NB4 (cell line): ENCODE measurements at regions not wholly inside any gene's neighbourhood (a gene's known extent, or its start where the extent isn't known, plus 50 kb on each side); places are given as distances from the start of the nearest gene placed in this dataset.

Experiments used
- MAX ChIP-seq: IDR thresholded peaks from 2 replicates; pipeline ENCODE4 v1.6.1; 2011; ENCODE audit warnings: low read depth, low read length
- MYC ChIP-seq: IDR thresholded peaks from 2 replicates; pipeline ENCODE4 v1.6.1; 2011; ENCODE audit warnings: low read depth, low read length
- POLR2A ChIP-seq: IDR thresholded peaks from 2 replicates; pipeline ENCODE4 v1.6.1; 2011; ENCODE audit warnings: mild to moderate bottlenecking; ENCODE audit not compliant: insufficient read length; ENCODE audit errors: extremely low read depth
- TF ChIP-seq, protein P1 (sequence below): IDR thresholded peaks from one replicate; pipeline ENCODE4 v1.5.1; 2012; ENCODE audit warnings: low read depth, low read length

GRCh38 chr2:4549666-4550210 is 846.4 kb downstream of the DCDC2C start:
- TF ChIP-seq, protein P1, sequence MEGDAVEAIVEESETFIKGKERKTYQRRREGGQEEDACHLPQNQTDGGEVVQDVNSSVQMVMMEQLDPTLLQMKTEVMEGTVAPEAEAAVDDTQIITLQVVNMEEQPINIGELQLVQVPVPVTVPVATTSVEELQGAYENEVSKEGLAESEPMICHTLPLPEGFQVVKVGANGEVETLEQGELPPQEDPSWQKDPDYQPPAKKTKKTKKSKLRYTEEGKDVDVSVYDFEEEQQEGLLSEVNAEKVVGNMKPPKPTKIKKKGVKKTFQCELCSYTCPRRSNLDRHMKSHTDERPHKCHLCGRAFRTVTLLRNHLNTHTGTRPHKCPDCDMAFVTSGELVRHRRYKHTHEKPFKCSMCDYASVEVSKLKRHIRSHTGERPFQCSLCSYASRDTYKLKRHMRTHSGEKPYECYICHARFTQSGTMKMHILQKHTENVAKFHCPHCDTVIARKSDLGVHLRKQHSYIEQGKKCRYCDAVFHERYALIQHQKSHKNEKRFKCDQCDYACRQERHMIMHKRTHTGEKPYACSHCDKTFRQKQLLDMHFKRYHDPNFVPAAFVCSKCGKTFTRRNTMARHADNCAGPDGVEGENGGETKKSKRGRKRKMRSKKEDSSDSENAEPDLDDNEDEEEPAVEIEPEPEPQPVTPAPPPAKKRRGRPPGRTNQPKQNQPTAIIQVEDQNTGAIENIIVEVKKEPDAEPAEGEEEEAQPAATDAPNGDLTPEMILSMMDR, result no peak
- TF ChIP-seq POLR2A (no peak), MAX (no peak), MYC (no peak)
